Osteoblast (primary cell): ENCODE measurements at regions not wholly inside any gene's neighbourhood (a gene's known extent, or its start where the extent isn't known, plus 50 kb on each side); places are given as distances from the start of the nearest gene placed in this dataset.

Source experiments
- DNase-seq: peaks from one replicate; pipeline ENCODE4 v3.0.0; 2011; ENCODE audit warnings: low spot score, mixed read lengths; ENCODE audit not compliant: insufficient read length; ENCODE audit errors: missing footprints
- H2AFZ ChIP-seq: 2 replicates; pipeline ENCODE4 v1.6.0; 2011; ENCODE audit warnings: mild to moderate bottlenecking, low read length
- H3K27ac ChIP-seq: 2 replicates; pipeline ENCODE4 v1.5.1; 2011; ENCODE audit warnings: mild to moderate bottlenecking, low read depth, low read length, moderate library complexity
- H3K27me3 ChIP-seq: 2 replicates; pipeline ENCODE4 v1.6.0; 2012; ENCODE audit warnings: mild to moderate bottlenecking, control low read depth, inconsistent platforms, low read length, moderate library complexity; ENCODE audit not compliant: insufficient read depth
- H3K36me3 ChIP-seq: 2 replicates; pipeline ENCODE4 v1.5.1; 2011; ENCODE audit warnings: mild to moderate bottlenecking, low read length, control low read depth, moderate library complexity; ENCODE audit not compliant: insufficient read depth
- H3K4me1 ChIP-seq: 2 replicates; pipeline ENCODE4 v1.5.1; 2011; ENCODE audit warnings: mild to moderate bottlenecking, low read length, control low read depth, moderate library complexity; ENCODE audit not compliant: insufficient read depth
- H3K4me2 ChIP-seq: 2 replicates; pipeline ENCODE4 v1.6.0; 2011; ENCODE audit warnings: mild to moderate bottlenecking, low read length; ENCODE audit not compliant: insufficient read depth
- H3K4me3 ChIP-seq: fragments of 200-600 bp; sonication (generic); 3 replicates; pipeline ENCODE4 v1.5.1; 2012; ENCODE audit warnings: mild to moderate bottlenecking, low read length, inconsistent platforms; ENCODE audit not compliant: insufficient read depth
- H3K79me2 ChIP-seq: 2 replicates; pipeline ENCODE4 v1.6.0; 2012; ENCODE audit warnings: mild to moderate bottlenecking, low read length, control low read depth, inconsistent platforms; ENCODE audit not compliant: insufficient read depth
- H3K9me3 ChIP-seq: 2 replicates; pipeline ENCODE4 v1.5.1; 2011; ENCODE audit warnings: low read depth, low read length, control low read depth
- H4K20me1 ChIP-seq: 2 replicates; pipeline ENCODE4 v1.6.0; 2012; ENCODE audit warnings: mild to moderate bottlenecking, low read length, control low read depth; ENCODE audit not compliant: insufficient read depth
- TF ChIP-seq, protein P1 (sequence below): IDR thresholded peaks from 2 replicates; pipeline ENCODE4 v1.5.1; 2011; ENCODE audit warnings: mild to moderate bottlenecking, low read depth, low read length, moderate library complexity; ENCODE audit errors: extremely low read depth

GRCh38 chr1:36540056-36540455 lies 57.3 kb upstream of the CSF3R start:
- H3K27ac ChIP-seq, result no peak overlapping the region
- no peak overlapping the region for H3K4me2 ChIP-seq
- H2AFZ ChIP-seq, result no peak overlapping the region
- H3K27me3 ChIP-seq, result no peaks in the 10 kb centered on the region
- no peaks in the 10 kb centered on the region for H4K20me1 ChIP-seq
- no peak for DNase-seq
- H3K36me3 ChIP-seq, result no peaks in the 10 kb centered on the region
- TF ChIP-seq, protein P1, sequence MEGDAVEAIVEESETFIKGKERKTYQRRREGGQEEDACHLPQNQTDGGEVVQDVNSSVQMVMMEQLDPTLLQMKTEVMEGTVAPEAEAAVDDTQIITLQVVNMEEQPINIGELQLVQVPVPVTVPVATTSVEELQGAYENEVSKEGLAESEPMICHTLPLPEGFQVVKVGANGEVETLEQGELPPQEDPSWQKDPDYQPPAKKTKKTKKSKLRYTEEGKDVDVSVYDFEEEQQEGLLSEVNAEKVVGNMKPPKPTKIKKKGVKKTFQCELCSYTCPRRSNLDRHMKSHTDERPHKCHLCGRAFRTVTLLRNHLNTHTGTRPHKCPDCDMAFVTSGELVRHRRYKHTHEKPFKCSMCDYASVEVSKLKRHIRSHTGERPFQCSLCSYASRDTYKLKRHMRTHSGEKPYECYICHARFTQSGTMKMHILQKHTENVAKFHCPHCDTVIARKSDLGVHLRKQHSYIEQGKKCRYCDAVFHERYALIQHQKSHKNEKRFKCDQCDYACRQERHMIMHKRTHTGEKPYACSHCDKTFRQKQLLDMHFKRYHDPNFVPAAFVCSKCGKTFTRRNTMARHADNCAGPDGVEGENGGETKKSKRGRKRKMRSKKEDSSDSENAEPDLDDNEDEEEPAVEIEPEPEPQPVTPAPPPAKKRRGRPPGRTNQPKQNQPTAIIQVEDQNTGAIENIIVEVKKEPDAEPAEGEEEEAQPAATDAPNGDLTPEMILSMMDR, result no peak
- H3K9me3 ChIP-seq, result no peaks in the 10 kb centered on the region
- H3K79me2 ChIP-seq, result no peaks in the 10 kb centered on the region
- no peaks in the 10 kb centered on the region for H3K4me1 ChIP-seq
- H3K4me3 ChIP-seq, result no peak overlapping the region

DNA sequence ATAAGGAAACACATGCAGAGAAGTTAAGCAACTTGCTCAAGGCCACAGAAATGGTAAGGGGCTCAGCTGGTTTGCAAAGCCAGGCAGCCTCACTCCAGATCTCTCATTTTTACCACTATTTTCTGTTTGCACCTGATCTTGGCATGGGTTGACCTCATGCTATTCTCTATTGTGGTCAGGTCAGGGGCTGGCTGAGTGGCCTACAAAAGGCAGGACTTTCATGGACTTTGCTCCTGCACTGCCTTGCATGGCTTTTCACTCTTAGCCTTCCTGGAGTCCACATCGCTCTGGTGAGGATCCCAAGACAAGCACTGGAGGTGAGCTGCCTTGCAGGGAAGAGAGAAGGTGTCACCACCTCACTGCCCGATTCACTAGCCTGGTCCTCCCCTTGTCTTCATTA lies 56.8 kb upstream of the CSF3R start:
- Histone ChIP-seq H3K27ac (no peak overlapping the region), H3K4me3 (no peak overlapping the region), H3K4me1 (no peaks in the 10 kb centered on the region), H3K79me2 (no peaks in the 10 kb centered on the region), H3K9me3 (no peaks in the 10 kb centered on the region), H3K4me2 (no peak overlapping the region), H2AFZ (no peak overlapping the region), H4K20me1 (no peaks in the 10 kb centered on the region), H3K36me3 (no peaks in the 10 kb centered on the region), H3K27me3 (no peaks in the 10 kb centered on the region)
- DNase-seq, result no peak
- TF ChIP-seq, protein P1, result no peak

DNA sequence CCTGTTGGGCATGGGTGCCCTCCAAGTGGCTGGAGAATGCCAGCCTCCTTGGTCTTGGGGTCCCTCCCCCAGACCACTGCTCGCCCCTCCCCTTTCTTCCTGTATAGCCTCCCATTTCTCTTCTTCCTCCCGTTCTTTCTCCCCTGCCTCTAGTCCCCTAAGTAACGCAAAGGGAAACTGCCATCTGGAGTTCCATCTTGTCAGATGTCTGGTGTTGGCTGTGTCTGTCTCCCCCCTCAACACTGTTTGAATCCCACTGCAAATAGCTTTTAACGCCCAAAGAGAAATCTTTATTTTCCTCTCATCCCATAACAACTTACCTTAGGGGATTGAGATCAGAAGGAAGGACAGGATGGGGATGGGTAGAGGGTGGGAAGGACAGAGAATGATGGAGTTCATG lies 55.3 kb upstream of the CSF3R start:
- TF ChIP-seq, protein P1, result no peak
- Histone ChIP-seq H2AFZ (no peak overlapping the region), H3K4me3 (no peak overlapping the region), H3K27me3 (no peaks in the 10 kb centered on the region), H3K4me2 (no peak overlapping the region), H3K36me3 (no peaks in the 10 kb centered on the region), H3K79me2 (no peaks in the 10 kb centered on the region), H3K4me1 (no peaks in the 10 kb centered on the region), H3K9me3 (no peaks in the 10 kb centered on the region), H4K20me1 (no peaks in the 10 kb centered on the region), H3K27ac (no peak overlapping the region)
- no peak for DNase-seq

DNA sequence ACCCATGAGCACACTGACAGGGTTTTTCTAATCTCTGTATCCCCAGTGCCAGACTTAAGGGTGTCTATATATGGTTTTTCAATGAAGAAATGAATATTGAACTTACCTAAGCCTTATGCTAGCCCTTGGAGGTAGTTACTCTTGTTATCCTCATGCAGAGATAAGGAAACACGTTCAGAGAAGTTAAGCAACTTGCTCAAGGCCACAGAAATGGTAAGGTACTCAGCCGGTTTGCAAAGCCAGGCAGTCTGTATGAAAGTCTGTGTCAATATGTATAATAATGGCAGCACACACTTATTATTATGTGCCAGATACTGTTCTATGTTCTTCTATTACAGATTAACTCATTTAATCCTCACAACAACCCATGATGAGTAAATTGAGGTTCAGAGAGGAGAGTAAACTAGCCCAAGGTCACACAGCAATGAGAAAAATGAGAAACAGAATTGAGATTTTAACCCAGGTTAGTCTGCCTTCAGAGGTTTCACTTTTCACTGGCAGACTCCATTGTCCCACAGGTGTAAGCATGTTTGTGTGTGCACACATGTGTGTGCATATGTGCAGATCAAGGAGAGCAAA lies 54.6 kb upstream of the CSF3R start:
- Histone ChIP-seq H3K4me1 (no peaks in the 10 kb centered on the region), H3K4me2 (no peak overlapping the region), H3K79me2 (no peaks in the 10 kb centered on the region), H3K4me3 (no peak overlapping the region), H2AFZ (no peak overlapping the region), H3K9me3 (no peaks in the 10 kb centered on the region), H3K27ac (no peak overlapping the region), H3K27me3 (no peaks in the 10 kb centered on the region), H4K20me1 (no peaks in the 10 kb centered on the region), H3K36me3 (no peaks in the 10 kb centered on the region)
- no peak for DNase-seq
- TF ChIP-seq, protein P1, result no peak
